A549 (cell line): ENCODE measurements at regions not wholly inside any gene's neighbourhood (a gene's known extent, or its start where the extent isn't known, plus 50 kb on each side); places are given as distances from the start of the nearest gene placed in this dataset.

Experiments
- ATAC-seq, 2 experiments: fragments of 200-7000 bp in 1 of 2; fragments of >200 bp in 1 of 2; cut with Nextera tagmentation in 1 of 2; cut with Tn5 transposase in 1 of 2; 3 replicates each; pipeline versions ENCODE4 v1.8.0 to v1.9.1; 2018 to 2020; ENCODE audit warnings: mild to moderate bottlenecking in 1 of 2, moderate library complexity in 1 of 2
- CTCF ChIA-PET: fragments of 300-600 bp; sonication (Branson Sonifier 250); formaldehyde crosslinking; extraction: SDS; loops from one replicate; lab custom pipeline; 2021; ENCODE audit warnings: antibody characterized with exemption, inconsistent platforms; lab: Yijun Ruan, JAX
- POLR2A ChIA-PET: fragments of 350-600 bp; formaldehyde crosslinking; extraction: SDS; loops from one replicate; lab custom pipeline; 2021; ENCODE audit warnings: antibody characterized with exemption, inconsistent platforms; lab: Yijun Ruan, JAX
- DNase-seq, 2 experiments: peaks; one replicate each; pipeline versions ENCODE4 v3.0.0 to v3.0.0-alpha.2; 2011 to 2016; ENCODE audit warnings: low read depth in 1 of 2, low spot score in 1 of 2
- FAIRE-seq: peaks from 2 replicates; lab custom pipeline; 2011; peaks lifted over from hg19 to GRCh38; lab: Jason Lieb, UNC
- H3K27ac ChIP-seq, 2 experiments: fragments of >200 bp; sonication (Bioruptor Twin); formaldehyde crosslinking; 3 replicates each; pipeline ENCODE4 v1.5.1; 2016 to 2017
- H3K4me1 ChIP-seq: fragments of >200 bp; sonication (Bioruptor Twin); formaldehyde crosslinking; 3 replicates; pipeline ENCODE4 v1.6.1; 2016
- H3K4me2 ChIP-seq: fragments of >200 bp; sonication (Bioruptor Twin); formaldehyde crosslinking; 3 replicates; pipeline ENCODE4 v1.6.1; 2016
- H3K4me3 ChIP-seq: fragments of >200 bp; sonication (Bioruptor Twin); formaldehyde crosslinking; 3 replicates; pipeline ENCODE4 v1.5.1; 2016
- H3K9me3 ChIP-seq: fragments of >200 bp; sonication (Bioruptor Twin); formaldehyde crosslinking; 3 replicates; pipeline ENCODE4 v1.6.1; 2016
- E2F6 ChIP-seq: IDR thresholded peaks from 2 replicates; pipeline ENCODE4 v1.6.1; 2012; ENCODE audit warnings: low read depth, borderline replicate concordance
- EHF ChIP-seq: fragments of 250-450 bp; sonication (Bioruptor Pico); IDR thresholded peaks from 2 replicates; pipeline ENCODE4 v1.5.0; 2020; ENCODE audit warnings: mild to moderate bottlenecking
- EP300 ChIP-seq, 2 experiments: fragments of >200 bp; sonication (Bioruptor Twin); formaldehyde crosslinking; IDR thresholded peaks; 2 replicates in 1 of 2; 3 replicates in 1 of 2; pipeline ENCODE4 v1.6.1; 2016 to 2017
- ESRRA ChIP-seq: fragments of 150-350 bp; IDR thresholded peaks from 2 replicates; pipeline ENCODE4 v1.6.1; 2014; ENCODE audit warnings: mild to moderate bottlenecking, low read length, borderline replicate concordance
- FOSL2 ChIP-seq, 2 experiments: fragments of 450-650 bp in 1 of 2; fragments of >200 bp in 1 of 2; sonication (Bioruptor Twin) in 1 of 2; formaldehyde crosslinking; IDR thresholded peaks; 2 replicates each; pipeline versions ENCODE4 v1.5.0 to v1.6.1; 2016 to 2020; ENCODE audit warnings: mild to moderate bottlenecking in 1 of 2, moderate library complexity in 1 of 2
- GATA3 ChIP-seq: IDR thresholded peaks from 2 replicates; pipeline ENCODE4 v1.6.1; 2012; ENCODE audit warnings: borderline replicate concordance
- HDAC2 ChIP-seq: fragments of 200-600 bp; sonication (generic); IDR thresholded peaks from 2 replicates; pipeline ENCODE4 v1.6.1; 2016
- HEYL ChIP-seq: fragments of 250-450 bp; sonication (Bioruptor Pico); IDR thresholded peaks from 2 replicates; pipeline ENCODE4 v1.8.0; 2021; ENCODE audit warnings: mild to moderate bottlenecking, moderate library complexity
- HOXA7 ChIP-seq: fragments of 250-450 bp; sonication (Bioruptor Pico); IDR thresholded peaks from 2 replicates; pipeline ENCODE4 v1.5.0; 2020; ENCODE audit warnings: mild to moderate bottlenecking, moderate library complexity
- JUN ChIP-seq, 2 experiments: fragments of >200 bp; sonication (Bioruptor Twin); formaldehyde crosslinking; IDR thresholded peaks; 2 replicates in 1 of 2; 3 replicates in 1 of 2; pipeline ENCODE4 v1.6.1; 2016 to 2017
- JUNB ChIP-seq: fragments of >200 bp; sonication (Bioruptor Twin); formaldehyde crosslinking; IDR thresholded peaks from 2 replicates; pipeline ENCODE4 v1.6.1; 2016
- MAFK ChIP-seq: fragments of 450-650 bp; IDR thresholded peaks from 2 replicates; pipeline ENCODE4 v1.6.1; 2014; ENCODE audit not compliant: partially characterized antibody
- MAX ChIP-seq: IDR thresholded peaks from 2 replicates; pipeline ENCODE4 v1.6.1; 2012
- NFE2L2 ChIP-seq: fragments of 150-350 bp; conservative IDR thresholded peaks from 2 replicates; pipeline ENCODE4 v1.6.1; 2014; ENCODE audit warnings: low read length
- NR3C1 ChIP-seq: fragments of >200 bp; sonication (Bioruptor Twin); formaldehyde crosslinking; IDR thresholded peaks from 3 replicates; pipeline ENCODE4 v1.6.1; 2017
- REST ChIP-seq: fragments of 200-600 bp; sonication (generic); IDR thresholded peaks from 2 replicates; pipeline ENCODE4 v1.6.1; 2016; ENCODE audit warnings: antibody characterized with exemption, mild to moderate bottlenecking, moderate library complexity
- RNF2 ChIP-seq: fragments of 200-600 bp; sonication (generic); IDR thresholded peaks from 2 replicates; pipeline ENCODE4 v1.6.1; 2016; ENCODE audit warnings: low read depth, mild to moderate bottlenecking, antibody characterized with exemption, moderate library complexity, borderline replicate concordance
- SMC3 ChIP-seq: fragments of >200 bp; sonication (Bioruptor Twin); formaldehyde crosslinking; IDR thresholded peaks from 3 replicates; pipeline ENCODE4 v1.6.1; 2018; ENCODE audit warnings: inconsistent platforms
- TFCP2L1 ChIP-seq: fragments of 250-450 bp; sonication (Bioruptor Pico); IDR thresholded peaks from 2 replicates; pipeline ENCODE4 v1.5.0; 2021; ENCODE audit warnings: mild to moderate bottlenecking
- ZC3H11A ChIP-seq: fragments of 450-650 bp; IDR thresholded peaks from 2 replicates; pipeline ENCODE4 v1.6.1; 2014; ENCODE audit warnings: antibody characterized with exemption, mild to moderate bottlenecking
- ZFP36 ChIP-seq: fragments of 450-650 bp; IDR thresholded peaks from 2 replicates; pipeline ENCODE4 v1.6.1; 2014; ENCODE audit warnings: borderline replicate concordance; ENCODE audit not compliant: partially characterized antibody
- WGBS: methylation state at CpG from one replicate; pipeline ENCODE4 v1.1.6; 2017; ENCODE audit errors: missing lambda C conversion rate; 5-methylcytosine and 5-hydroxymethylcytosine counted together

- TF ChIP-seq REST (no peak), ZC3H11A (no peak), ESRRA (no peak), HOXA7 (CRISPR knock-in tag) (no peak), HDAC2 (no peak)
Measured at GRCh38 chr5:175772747-175773533, 98.4 kb upstream of the CPLX2 start (continued).

- no peak for DNase-seq
- no peak overlapping the region for H3K4me2 ChIP-seq
- ChIA-PET POLR2A (interaction anchor here (0.6 kb wide), 1 partner anchor 48 kb away, joined by 3 read pairs; no protein-coding TSS in a partner anchor), CTCF (interaction anchor here (1.2 kb wide), 1 partner anchor 100 kb away, joined by 4 read pairs; no protein-coding TSS in a partner anchor)
- FAIRE-seq: no peak
- WGBS: 92% methylated on average over 12 of the region's 12 CpGs
- H3K27ac ChIP-seq: no peak overlapping the region
- H3K9me3 ChIP-seq: no peaks in the 10 kb centered on the region
- no peak for ATAC-seq
- TF ChIP-seq ZFP36 (peak; percentile 31), HOXA7 (CRISPR knock-in tag) (no peak)
- peaks cover 16% of the 10 kb centered on the region for H3K4me1 ChIP-seq
- no peak overlapping the region for H3K4me3 ChIP-seq
Measured at GRCh38 chr5:175773534-175774070, 97.8 kb upstream of the CPLX2 start.

- no peak for TF ChIP-seq HOXA7 (CRISPR knock-in tag)
- peak; percentile 97 for TF ChIP-seq MAFK
- 91% methylated on average over 7 of the region's 7 CpGs for WGBS
Measured at GRCh38 chr5:175775416-175775815, 96.0 kb upstream of the CPLX2 start.

GRCh38 chr5:175778951-175779503 lies 92.4 kb upstream of the CPLX2 start:
- WGBS: 32% methylated on average over 7 of the region's 7 CpGs
- H3K27ac ChIP-seq: peak overlapping the region; percentile 39 to 60; a peak in 4 of 6 replicates
- H3K4me2 ChIP-seq: peak overlapping the region; percentile 49
- ATAC-seq: peak; percentile 74 to 79; a peak in 5 of 6 replicates
- H3K9me3 ChIP-seq: no peaks in the 10 kb centered on the region
- peak; percentile 23 for FAIRE-seq
- POLR2A ChIA-PET: interaction anchor here (0.9 kb wide), 2 partner anchors 31 to 32 kb away, joined by 3 read pairs; no protein-coding TSS in a partner anchor
- peak; percentile 40 to 71 for DNase-seq
- H3K4me3 ChIP-seq: no peak overlapping the region
- H3K4me1 ChIP-seq: peaks cover 24% of the 10 kb centered on the region
- CTCF ChIA-PET: interaction anchor here (1.2 to 3.3 kb wide), 8 partner anchors 11 to 89 kb away, joined by 3 to 14 read pairs (median 4); no protein-coding TSS in a partner anchor
- TF ChIP-seq EP300 (IDR thresholded peaks at IDR 0.05): no peak
- no peak for TF ChIP-seq TFCP2L1 (CRISPR knock-in tag)
- no peak for TF ChIP-seq SMC3
- no peak for TF ChIP-seq RNF2
- TF ChIP-seq EHF: no peak
- TF ChIP-seq FOSL2 (IDR thresholded peaks at IDR 0.05): no peak
- no peak for TF ChIP-seq FOSL2 (CRISPR knock-in tag; IDR thresholded peaks at IDR 0.05)
- TF ChIP-seq E2F6: no peak
- no peak for TF ChIP-seq NFE2L2
- TF ChIP-seq GATA3: peak; percentile 66
- no peak for TF ChIP-seq ESRRA
- TF ChIP-seq ZFP36: no peak
- no peak for TF ChIP-seq MAX
- 0 out of 5 replicates have a peak, but pooled peaks of 1 of the 2 experiments have one; percentile 33 for TF ChIP-seq JUN (IDR thresholded peaks at IDR 0.05)
- TF ChIP-seq ZC3H11A: no peak
- no peak for TF ChIP-seq JUNB
- TF ChIP-seq NR3C1: no peak
- no peak for TF ChIP-seq HEYL (CRISPR knock-in tag)

More at GRCh38 chr5:175775416-175775815, 96.0 kb upstream of the CPLX2 start:
- H3K4me1 ChIP-seq: peaks cover 24% of the 10 kb centered on the region
- H3K4me3 ChIP-seq: no peak overlapping the region
- no peak for FAIRE-seq
- CTCF ChIA-PET: interaction anchor here (1.8 kb wide), 1 partner anchor 46 kb away, joined by 5 read pairs; no protein-coding TSS in a partner anchor
- POLR2A ChIA-PET: no interaction called here
- no peaks in the 10 kb centered on the region for H3K9me3 ChIP-seq
- H3K4me2 ChIP-seq: no peak overlapping the region
- no peak for ATAC-seq
- H3K27ac ChIP-seq: no peak overlapping the region
- no peak for DNase-seq
